Fibroblast of the conjunctiva (primary cell): ENCODE measurements at regions not wholly inside any gene's neighbourhood (a gene's known extent, or its start where the extent isn't known, plus 50 kb on each side); places are given as distances from the start of the nearest gene placed in this dataset.
"Not testable (repeated sequence)": the region's sequence is repeated elsewhere in the genome, so short reads cannot be mapped to it uniquely, and the experiment has no call there.

Experiments
- DNase-seq: peaks from one replicate; pipeline ENCODE4 v3.0.0-alpha.2; 2010; ENCODE audit warnings: low read depth

- DNase-seq: no peak
Observed at GRCh38 chr11:39462506-39462905, 1996.9 kb downstream of the LRRC4C start.

GRCh38 chr11:39461066-39461465 lies 1998.4 kb downstream of the LRRC4C start:
- no peak for DNase-seq

GRCh38 chr11:39459606-39460005 lies 1999.8 kb downstream of the LRRC4C start:
- DNase-seq: no peak

GRCh38 chr11:39458481-39458880 lies 2001.0 kb downstream of the LRRC4C start:
- DNase-seq: no peak

GRCh38 chr11:39443424-39444022 lies 2015.9 kb downstream of the LRRC4C start:
- DNase-seq: no peak

DNA sequence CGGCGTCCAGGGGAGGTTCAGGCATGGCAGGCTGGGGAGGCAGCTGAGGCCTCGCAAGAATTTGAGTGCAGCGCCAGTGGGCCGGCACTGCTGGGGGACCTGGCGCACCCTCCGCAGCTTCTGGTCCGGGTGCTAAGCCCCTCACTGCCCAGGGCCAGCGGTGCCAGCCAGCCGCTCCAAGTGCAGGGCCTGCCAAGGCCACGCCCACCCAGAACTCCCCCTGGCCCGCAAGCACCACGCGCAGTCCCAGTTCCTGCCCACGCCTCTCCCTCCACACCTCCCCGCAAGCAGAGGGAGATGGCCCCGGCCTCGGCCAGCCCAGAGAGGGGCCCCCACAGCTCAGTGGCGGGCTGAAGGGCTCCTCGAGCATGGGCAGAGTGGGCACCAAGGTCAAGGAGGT lies 2017.3 kb downstream of the LRRC4C start:
- no peak for DNase-seq

DNA sequence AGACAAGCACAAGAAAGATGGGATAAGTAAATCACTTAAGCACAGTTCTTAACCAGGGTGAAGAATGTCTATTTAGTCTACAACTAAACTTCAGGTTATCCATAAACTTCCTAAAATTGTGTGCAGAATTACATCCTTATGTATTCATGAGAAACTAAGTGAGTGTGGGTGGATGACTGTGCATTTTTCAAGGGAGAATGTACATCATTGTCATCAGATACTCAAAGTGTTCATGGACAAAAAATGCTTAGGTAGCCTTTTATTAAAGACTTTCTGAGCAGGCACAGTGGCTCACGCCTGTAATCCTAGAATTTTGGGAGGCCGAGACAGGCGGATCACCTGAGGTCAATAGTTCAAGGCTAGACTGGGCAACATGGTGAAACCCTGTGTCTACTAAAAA lies 2023.8 kb downstream of the LRRC4C start:
- DNase-seq: no peak

- no peak for DNase-seq
Observed at GRCh38 chr11:39434466-39434865, 2025.0 kb downstream of the LRRC4C start.

- DNase-seq: no peak
Observed at GRCh38 chr11:39432929-39433328, 2026.5 kb downstream of the LRRC4C start.

DNA sequence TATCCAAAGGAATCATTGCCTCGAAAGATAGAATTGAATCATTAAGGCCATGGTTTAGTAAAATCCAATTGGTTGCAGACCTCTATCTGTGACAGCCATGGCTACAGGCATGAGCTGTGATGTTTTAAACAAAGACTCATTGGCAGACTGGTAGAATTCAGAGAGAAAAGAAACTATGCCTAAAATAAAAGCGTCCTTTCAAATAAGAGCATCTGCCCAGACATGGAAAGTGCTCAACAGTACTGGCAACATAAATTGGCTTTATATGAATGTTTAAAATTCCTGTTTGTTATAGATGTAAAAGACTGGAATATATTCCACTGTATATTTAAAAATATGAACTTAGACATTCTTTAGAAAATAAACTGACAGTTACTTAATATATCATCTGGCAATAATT lies 2034.2 kb downstream of the LRRC4C start:
- DNase-seq: no peak

- no peak for DNase-seq
Observed at GRCh38 chr11:39412117-39412516, 2047.3 kb downstream of the LRRC4C start.

- DNase-seq: no peak
Observed at GRCh38 chr11:39385911-39386310, 2073.5 kb downstream of the LRRC4C start.

- no peak for DNase-seq
Observed at GRCh38 chr11:39374963-39375698, 2084.3 kb downstream of the LRRC4C start.

GRCh38 chr11:39367534-39367933 lies 2091.9 kb downstream of the LRRC4C start:
- DNase-seq: no peak

DNA sequence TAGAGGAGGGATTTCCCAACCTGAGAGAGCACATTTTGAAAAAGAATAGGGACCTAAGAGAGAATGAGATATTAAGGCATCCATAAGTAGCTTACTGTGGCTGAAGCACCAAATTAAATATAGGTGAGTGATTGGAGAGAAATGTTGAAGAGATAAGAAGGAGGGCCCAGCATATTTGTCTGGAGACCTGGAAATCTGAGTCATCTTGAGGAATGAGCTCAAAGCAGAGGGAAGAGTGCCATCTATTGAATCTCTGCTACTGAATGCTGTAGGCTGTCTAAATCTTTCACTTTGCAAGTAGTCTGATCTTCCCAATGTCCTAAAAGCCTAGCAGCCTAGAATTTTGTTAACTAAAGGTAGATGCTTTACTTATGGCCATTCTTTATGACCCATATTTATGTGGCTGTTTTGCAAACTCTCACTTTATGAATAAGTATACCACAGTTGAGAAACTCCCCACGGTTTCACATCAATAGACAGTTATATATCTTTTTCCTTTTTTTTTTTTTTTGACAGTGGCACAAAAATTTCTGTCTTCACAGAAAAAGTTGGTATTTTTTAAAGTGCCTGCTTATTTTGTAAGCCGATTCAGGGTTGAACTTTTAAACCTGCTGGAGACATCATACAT lies 2093.5 kb downstream of the LRRC4C start:
- no peak for DNase-seq

DNA sequence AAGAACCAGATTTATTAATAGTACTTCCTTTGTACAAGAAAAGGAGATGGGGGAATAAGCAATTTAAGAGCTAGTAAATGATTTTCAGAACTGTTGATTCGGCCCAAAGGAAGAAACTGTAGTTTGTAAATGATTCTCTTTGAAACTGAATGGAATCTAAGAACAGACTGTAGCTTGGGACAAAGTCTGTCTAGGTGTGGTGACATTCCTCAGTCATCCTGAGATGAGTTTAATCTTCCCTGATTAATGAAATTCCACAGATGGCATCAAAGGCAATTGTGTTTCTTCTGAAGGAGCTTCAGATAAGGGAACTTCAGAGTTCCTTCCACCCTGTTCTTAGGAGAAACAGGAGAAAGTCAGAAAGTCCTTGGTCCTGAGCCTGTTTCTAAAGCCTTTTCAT lies 2095.9 kb downstream of the LRRC4C start:
- no peak for DNase-seq

DNA sequence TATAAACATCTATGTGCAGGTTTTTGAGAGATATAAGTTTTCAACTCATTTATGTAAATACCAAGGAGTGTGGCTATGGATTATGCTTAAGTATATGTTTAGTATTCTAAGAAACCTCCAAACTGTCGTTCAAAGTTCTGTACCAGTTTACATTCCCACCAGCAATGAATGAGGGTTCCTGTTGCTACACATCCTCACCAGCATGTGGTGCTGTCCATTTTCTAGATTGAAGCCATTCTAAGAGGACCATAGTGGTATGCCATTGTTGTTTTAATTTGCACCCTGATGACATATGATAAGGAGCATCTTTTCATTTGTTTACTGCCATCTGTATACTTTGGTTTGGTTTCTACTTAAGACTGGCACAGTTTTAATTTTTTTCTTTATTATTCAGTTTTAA lies 2097.9 kb downstream of the LRRC4C start:
- DNase-seq: no peak

GRCh38 chr11:39345834-39346442 lies 2113.5 kb downstream of the LRRC4C start:
- DNase-seq: no peak

DNA sequence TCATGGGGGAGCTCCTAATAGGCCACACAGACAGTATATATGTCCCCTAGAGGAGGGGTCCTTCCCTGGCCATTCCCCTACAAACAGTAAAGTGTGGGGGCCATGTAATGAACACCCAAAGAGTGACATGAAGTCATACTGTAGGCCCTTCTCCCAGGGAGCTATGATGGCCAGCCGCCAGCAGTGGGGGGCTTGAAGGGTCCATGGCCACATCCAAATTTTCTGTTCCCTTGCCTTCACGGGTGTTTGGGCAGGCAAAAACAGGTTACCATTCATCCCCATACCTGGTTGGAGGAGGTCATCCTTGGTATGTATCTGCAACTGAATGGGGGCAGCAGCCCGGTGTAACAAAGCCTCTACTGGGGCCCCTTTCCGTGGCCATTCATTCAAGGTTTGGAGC lies 2118.0 kb downstream of the LRRC4C start:
- DNase-seq: no peak

DNA sequence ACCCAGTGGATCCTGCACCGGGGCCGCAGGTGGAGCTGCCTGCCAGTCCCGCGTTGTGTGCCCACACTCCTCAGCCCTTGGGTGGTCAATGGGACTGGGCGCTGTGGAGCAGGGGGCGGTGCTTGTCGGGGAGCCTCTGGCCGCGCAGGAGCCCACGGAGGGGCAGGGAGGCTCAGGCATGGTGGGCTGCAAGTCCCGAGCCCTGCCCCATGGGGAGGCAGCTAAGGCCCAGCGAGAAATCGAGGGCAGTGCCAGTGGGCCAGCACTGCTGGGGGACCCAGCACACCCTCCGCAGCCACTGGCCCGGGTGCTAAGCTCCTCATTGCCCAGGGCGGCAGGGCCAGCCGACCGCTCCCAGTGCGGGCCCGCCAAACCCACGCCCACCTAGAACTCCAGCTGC lies 2126.4 kb downstream of the LRRC4C start:
- not testable (repeated sequence) for DNase-seq

- DNase-seq: no peak
Observed at GRCh38 chr11:39327302-39327701, 2132.2 kb downstream of the LRRC4C start.

- not testable (repeated sequence) for DNase-seq
Observed at GRCh38 chr11:39311888-39312287, 2147.6 kb downstream of the LRRC4C start.

GRCh38 chr11:39304586-39304985 lies 2154.9 kb downstream of the LRRC4C start:
- no peak for DNase-seq
